DND-41 (cell line): ENCODE measurements at regions not wholly inside any gene's neighbourhood (a gene's known extent, or its start where the extent isn't known, plus 50 kb on each side); places are given as distances from the start of the nearest gene placed in this dataset.

ENCODE experiments used
- ATAC-seq: fragments of 200-7000 bp; cut with Tn5 transposase; 3 replicates; pipeline ENCODE4 v1.9.1; 2021; ENCODE audit warnings: low read depth; ENCODE audit not compliant: insufficient read depth
- DNase-seq: peaks from one replicate; pipeline ENCODE4 v3.0.0-alpha.2; 2020
- H2AFZ ChIP-seq: 2 replicates; pipeline ENCODE4 v1.6.0; 2012; ENCODE audit warnings: low read depth, low read length
- H3K27ac ChIP-seq: 2 replicates; pipeline ENCODE4 v1.5.1; 2012; ENCODE audit warnings: low read length, inconsistent platforms
- H3K27me3 ChIP-seq: fragments of 200-600 bp; sonication (generic); 2 replicates; pipeline ENCODE4 v1.6.0; 2012; ENCODE audit warnings: low read length, mild to moderate bottlenecking, inconsistent platforms; ENCODE audit not compliant: insufficient read depth, poor library complexity
- H3K36me3 ChIP-seq: 2 replicates; pipeline ENCODE4 v1.5.1; 2012; ENCODE audit warnings: low read length, inconsistent platforms; ENCODE audit not compliant: insufficient read depth
- H3K4me1 ChIP-seq: 2 replicates; pipeline ENCODE4 v1.5.1; 2012; ENCODE audit warnings: mild to moderate bottlenecking, low read length; ENCODE audit not compliant: insufficient read depth
- H3K4me2 ChIP-seq: 2 replicates; pipeline ENCODE4 v1.6.0; 2012; ENCODE audit warnings: mild to moderate bottlenecking, moderate library complexity, low read length, inconsistent platforms; ENCODE audit not compliant: insufficient read depth
- H3K4me3 ChIP-seq, 2 experiments: fragments of 200-600 bp in 1 of 2; shearing (Covaris generic) in 1 of 2; 2 replicates each; pipeline ENCODE4 v1.5.1; 2012 to 2016; ENCODE audit warnings: inconsistent platforms in 2 of 2, low read length in 2 of 2, mild to moderate bottlenecking in 2 of 2, low read depth in 1 of 2, moderate library complexity in 1 of 2
- H3K79me2 ChIP-seq: 2 replicates; pipeline ENCODE4 v1.6.0; 2012; ENCODE audit warnings: low read length, inconsistent platforms; ENCODE audit not compliant: insufficient read depth
- H3K9ac ChIP-seq: 2 replicates; pipeline ENCODE4 v1.6.0; 2012; ENCODE audit warnings: low read depth, mild to moderate bottlenecking, inconsistent platforms, low read length, moderate library complexity
- H3K9me3 ChIP-seq: 2 replicates; pipeline ENCODE4 v1.5.1; 2012; ENCODE audit warnings: low read length, moderate library complexity, mild to moderate bottlenecking, inconsistent platforms; ENCODE audit not compliant: insufficient read depth, severe bottlenecking
- H4K20me1 ChIP-seq: 2 replicates; pipeline ENCODE4 v1.6.0; 2012; ENCODE audit warnings: low read length; ENCODE audit not compliant: insufficient read depth
- EZH2 ChIP-seq: IDR thresholded peaks from 3 replicates; pipeline ENCODE4 v1.6.1; 2012; ENCODE audit warnings: borderline replicate concordance, low read depth, mild to moderate bottlenecking, moderate library complexity, low read length, inconsistent platforms; ENCODE audit not compliant: severe bottlenecking
- TF ChIP-seq, protein P1 (sequence below): IDR thresholded peaks from 2 replicates; pipeline ENCODE4 v1.5.1; 2012; ENCODE audit warnings: borderline replicate concordance, low read length, moderate library complexity, mild to moderate bottlenecking; ENCODE audit not compliant: poor library complexity, severe bottlenecking; ENCODE audit errors: extremely low read depth

DNA sequence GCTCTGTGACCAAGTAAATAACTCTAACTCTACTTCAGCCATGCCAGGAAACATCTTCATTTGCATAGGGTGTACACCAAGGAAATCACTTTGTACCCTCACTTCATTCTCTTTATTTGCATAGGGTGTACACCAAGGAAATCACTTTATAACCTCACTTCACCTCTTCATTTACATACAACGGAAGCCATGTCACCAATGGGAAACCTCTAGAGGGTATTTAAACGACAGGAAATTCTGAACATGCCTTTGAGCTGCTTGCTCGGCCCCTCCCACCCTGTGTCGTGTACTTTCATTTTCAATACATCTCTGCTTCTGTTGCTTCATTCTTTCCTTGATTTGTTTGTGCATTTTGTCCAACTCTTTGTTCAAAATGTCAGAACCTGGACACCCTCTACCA lies 848.1 kb upstream of the FRG1 start:
- no peak overlapping the region for H2AFZ ChIP-seq
- no peaks in the 10 kb centered on the region for H3K79me2 ChIP-seq
- ATAC-seq (peak; percentile 49; the same call in 2 of the 3 replicates), DNase-seq (peak; percentile 9)
- H3K4me3 ChIP-seq = no peak overlapping the region
- no peaks in the 10 kb centered on the region for H4K20me1 ChIP-seq
- TF ChIP-seq, protein P1, sequence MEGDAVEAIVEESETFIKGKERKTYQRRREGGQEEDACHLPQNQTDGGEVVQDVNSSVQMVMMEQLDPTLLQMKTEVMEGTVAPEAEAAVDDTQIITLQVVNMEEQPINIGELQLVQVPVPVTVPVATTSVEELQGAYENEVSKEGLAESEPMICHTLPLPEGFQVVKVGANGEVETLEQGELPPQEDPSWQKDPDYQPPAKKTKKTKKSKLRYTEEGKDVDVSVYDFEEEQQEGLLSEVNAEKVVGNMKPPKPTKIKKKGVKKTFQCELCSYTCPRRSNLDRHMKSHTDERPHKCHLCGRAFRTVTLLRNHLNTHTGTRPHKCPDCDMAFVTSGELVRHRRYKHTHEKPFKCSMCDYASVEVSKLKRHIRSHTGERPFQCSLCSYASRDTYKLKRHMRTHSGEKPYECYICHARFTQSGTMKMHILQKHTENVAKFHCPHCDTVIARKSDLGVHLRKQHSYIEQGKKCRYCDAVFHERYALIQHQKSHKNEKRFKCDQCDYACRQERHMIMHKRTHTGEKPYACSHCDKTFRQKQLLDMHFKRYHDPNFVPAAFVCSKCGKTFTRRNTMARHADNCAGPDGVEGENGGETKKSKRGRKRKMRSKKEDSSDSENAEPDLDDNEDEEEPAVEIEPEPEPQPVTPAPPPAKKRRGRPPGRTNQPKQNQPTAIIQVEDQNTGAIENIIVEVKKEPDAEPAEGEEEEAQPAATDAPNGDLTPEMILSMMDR = no peak
- no peak for TF ChIP-seq EZH2
- H3K27ac ChIP-seq = no peak overlapping the region
- no peaks in the 10 kb centered on the region for H3K4me1 ChIP-seq
- no peak overlapping the region for H3K9ac ChIP-seq
- peaks cover 3% of the 10 kb centered on the region for H3K9me3 ChIP-seq
- no peaks in the 10 kb centered on the region for H3K27me3 ChIP-seq
- H3K36me3 ChIP-seq = no peaks in the 10 kb centered on the region
- H3K4me2 ChIP-seq = peak overlapping the region; percentile 12; the same call in 1 of the 2 replicates

DNA sequence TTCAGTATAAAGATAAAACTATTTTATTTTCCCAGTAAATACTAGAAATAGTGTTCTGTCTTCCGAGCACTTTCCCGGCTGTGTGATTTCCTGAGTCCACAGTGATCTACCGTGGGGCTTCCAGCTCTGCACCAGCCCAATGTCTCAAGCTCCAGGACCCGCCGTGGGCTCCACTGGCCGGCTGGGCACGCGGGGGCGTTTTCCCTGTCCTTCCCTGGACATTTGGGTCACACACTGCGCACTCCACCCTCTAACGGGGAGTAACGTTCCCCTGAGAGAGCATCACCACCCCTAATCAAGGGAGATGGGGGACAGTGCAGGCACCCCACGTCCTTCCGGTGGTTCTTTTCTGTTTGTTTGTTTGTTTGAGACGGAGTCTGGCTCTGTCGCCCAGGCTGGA lies 844.6 kb upstream of the FRG1 start:
- no peak overlapping the region for H2AFZ ChIP-seq
- TF ChIP-seq, protein P1 = no peak
- TF ChIP-seq EZH2 = no peak
- no peak overlapping the region for H3K4me3 ChIP-seq
- H3K4me1 ChIP-seq = no peaks in the 10 kb centered on the region
- no peaks in the 10 kb centered on the region for H3K27me3 ChIP-seq
- H3K9ac ChIP-seq = no peak overlapping the region
- no peak overlapping the region for H3K4me2 ChIP-seq
- no peaks in the 10 kb centered on the region for H3K36me3 ChIP-seq
- ATAC-seq (no peak), DNase-seq (no peak)
- no peaks in the 10 kb centered on the region for H4K20me1 ChIP-seq
- H3K79me2 ChIP-seq = no peaks in the 10 kb centered on the region
- H3K9me3 ChIP-seq = peaks cover 3% of the 10 kb centered on the region
- H3K27ac ChIP-seq = no peak overlapping the region

DNA sequence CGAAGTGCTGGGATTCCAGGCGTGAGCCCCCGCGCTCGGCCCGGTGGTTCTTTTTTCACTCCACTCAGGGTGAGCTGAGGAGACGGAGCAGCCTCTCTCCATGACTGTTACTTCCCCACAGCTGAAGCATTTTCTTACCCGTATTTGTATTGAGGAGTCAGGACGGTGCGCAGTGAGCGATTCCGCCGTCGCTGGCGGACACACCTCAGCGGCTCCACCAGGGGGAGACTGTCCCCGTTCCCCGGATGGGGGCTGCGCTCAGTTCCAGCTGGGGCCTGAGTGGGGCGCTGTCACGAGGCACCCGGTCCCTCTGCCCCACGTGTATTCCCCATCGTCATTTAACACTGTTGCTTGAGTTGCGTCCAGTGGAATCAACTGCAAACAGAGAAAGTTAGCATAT lies 844.0 kb upstream of the FRG1 start:
- no peak for ATAC-seq
- Histone ChIP-seq H3K79me2 (no peaks in the 10 kb centered on the region), H3K4me1 (no peaks in the 10 kb centered on the region), H3K4me3 (no peak overlapping the region), H3K4me2 (no peak overlapping the region), H3K27ac (no peak overlapping the region), H4K20me1 (no peaks in the 10 kb centered on the region), H2AFZ (no peak overlapping the region), H3K9me3 (peaks cover 3% of the 10 kb centered on the region), H3K36me3 (no peaks in the 10 kb centered on the region), H3K9ac (no peak overlapping the region), H3K27me3 (no peaks in the 10 kb centered on the region)
- DNase-seq = no peak
- TF ChIP-seq, protein P1 = no peak
- no peak for TF ChIP-seq EZH2
